Activated B cell treated with CpG ODN at 0.5 μM for 24 hours (primary cell): ENCODE measurements at regions not wholly inside any gene's neighbourhood (a gene's known extent, or its start where the extent isn't known, plus 50 kb on each side); places are given as distances from the start of the nearest gene placed in this dataset.

Source experiments
- ATAC-seq: fragments of 200-7000 bp; cut with Tn5 transposase; one replicate; pipeline ENCODE4 v1.10.0; 2021; ENCODE audit warnings: low read depth, mild to moderate bottlenecking, moderate library complexity
- CTCF ChIA-PET: fragments of 350-600 bp; sonication (Branson Sonifier 250); formaldehyde crosslinking; loops from one replicate; lab custom pipeline; 2021; ENCODE audit warnings: antibody characterized with exemption; lab: Charles Lee
- POLR2A ChIA-PET: fragments of 350-600 bp; sonication (Branson Sonifier 250); formaldehyde crosslinking; loops from one replicate; lab custom pipeline; 2021; ENCODE audit warnings: antibody characterized with exemption; lab: Charles Lee
- DNase-seq: peaks from one replicate; pipeline ENCODE4 v3.0.0; 2022
- H3K27ac Mint-ChIP-seq: one replicate; pipeline ENCODE4 v1.8.0; 2020; ENCODE audit warnings: mixed read lengths
- H3K27me3 Mint-ChIP-seq: one replicate; pipeline ENCODE4 v1.8.0; 2021; ENCODE audit warnings: mixed read lengths
- H3K36me3 Mint-ChIP-seq: one replicate; pipeline ENCODE4 v1.8.0; 2021; ENCODE audit warnings: low read depth, mixed read lengths
- H3K4me1 Mint-ChIP-seq: one replicate; pipeline ENCODE4 v1.8.0; 2021; ENCODE audit warnings: mixed read lengths
- H3K4me3 Mint-ChIP-seq: one replicate; pipeline ENCODE4 v1.8.0; 2020; ENCODE audit warnings: mild to moderate bottlenecking, mixed read lengths
- H3K9me3 Mint-ChIP-seq: one replicate; pipeline ENCODE4 v1.8.0; 2020; ENCODE audit warnings: mixed read lengths
- CTCF ChIP-seq: fragments of 200-600 bp; IDR thresholded peaks from one replicate; pipeline ENCODE4 v1.8.0; 2022; ENCODE audit warnings: antibody characterized with exemption, mild to moderate bottlenecking
- intact Hi-C: fragments of 100-400 bp; cut with micrococcal nuclease; formaldehyde crosslinking; loops from one replicate; pipeline ENCODE4 v1.15.1; 2024

- Mint-ChIP-seq H3K27me3 (no peaks in the 10 kb centered on the region), H3K9me3 (no peaks in the 10 kb centered on the region), H3K4me1 (peaks cover 3% of the 10 kb centered on the region), H3K27ac (no peak overlapping the region), H3K4me3 (no peak overlapping the region), H3K36me3 (no peaks in the 10 kb centered on the region)
- no peak for ATAC-seq
- no peak for DNase-seq
- TF ChIP-seq CTCF: no peak
- intact Hi-C loops: no loop called here
- ChIA-PET POLR2A (no interaction called here), CTCF (no interaction called here)
Observed at GRCh38 chr6:81694855-81695254, 57.6 kb downstream of the TENT5A start.

GRCh38 chr6:81694207-81694606 lies 58.3 kb downstream of the TENT5A start:
- intact Hi-C loops: no loop called here
- no peaks in the 10 kb centered on the region for H3K36me3 Mint-ChIP-seq
- no peak for DNase-seq
- CTCF ChIA-PET: no interaction called here
- POLR2A ChIA-PET: no interaction called here
- peaks cover 3% of the 10 kb centered on the region for H3K4me1 Mint-ChIP-seq
- no peak for TF ChIP-seq CTCF
- no peaks in the 10 kb centered on the region for H3K9me3 Mint-ChIP-seq
- no peaks in the 10 kb centered on the region for H3K27me3 Mint-ChIP-seq
- no peak overlapping the region for H3K27ac Mint-ChIP-seq
- no peak for ATAC-seq
- H3K4me3 Mint-ChIP-seq: no peak overlapping the region

GRCh38 chr6:81693266-81693665 lies 59.2 kb downstream of the TENT5A start:
- Mint-ChIP-seq H3K27ac (no peak overlapping the region), H3K27me3 (no peaks in the 10 kb centered on the region), H3K4me3 (no peak overlapping the region), H3K36me3 (no peaks in the 10 kb centered on the region), H3K9me3 (no peaks in the 10 kb centered on the region), H3K4me1 (peaks cover 3% of the 10 kb centered on the region)
- intact Hi-C loops: no loop called here
- TF ChIP-seq CTCF: no peak
- CTCF ChIA-PET: no interaction called here
- ATAC-seq: no peak
- POLR2A ChIA-PET: no interaction called here
- no peak for DNase-seq

GRCh38 chr6:81690073-81690472 lies 62.4 kb downstream of the TENT5A start:
- ChIA-PET CTCF (no interaction called here), POLR2A (no interaction called here)
- intact Hi-C loops: no loop called here
- DNase-seq: no peak
- Mint-ChIP-seq H3K36me3 (no peaks in the 10 kb centered on the region), H3K4me1 (no peaks in the 10 kb centered on the region), H3K9me3 (no peaks in the 10 kb centered on the region), H3K4me3 (no peak overlapping the region), H3K27me3 (no peaks in the 10 kb centered on the region), H3K27ac (no peak overlapping the region)
- no peak for ATAC-seq
- TF ChIP-seq CTCF: no peak

- Mint-ChIP-seq H3K4me3 (no peak overlapping the region), H3K9me3 (no peaks in the 10 kb centered on the region), H3K36me3 (no peaks in the 10 kb centered on the region), H3K27ac (no peak overlapping the region), H3K27me3 (no peaks in the 10 kb centered on the region), H3K4me1 (no peaks in the 10 kb centered on the region)
- ChIA-PET CTCF (no interaction called here), POLR2A (no interaction called here)
- intact Hi-C loops: no loop called here
- TF ChIP-seq CTCF: no peak
- no peak for DNase-seq
- no peak for ATAC-seq
Observed at GRCh38 chr6:81689580-81689979, 62.9 kb downstream of the TENT5A start.
